Testis (tissue), 2 donors: ENCODE measurements at regions not wholly inside any gene's neighbourhood (a gene's known extent, or its start where the extent isn't known, plus 50 kb on each side); places are given as distances from the start of the nearest gene placed in this dataset.
A peak's percentile ranks its signal among the peaks of the same experiment; 100 is the strongest.

ENCODE experiments used
- DNase-seq: peaks from one replicate; pipeline ENCODE4 v3.0.0-alpha.2; 2019
- H3K27ac ChIP-seq, 2 donors: fragments of 200-600 bp; sonication (generic); one replicate each; pipeline ENCODE4 v1.5.1; 2019
- H3K27me3 ChIP-seq: fragments of 200-600 bp; sonication (generic); one replicate; pipeline ENCODE4 v1.5.1; 2019
- H3K36me3 ChIP-seq: fragments of 200-600 bp; sonication (generic); one replicate; pipeline ENCODE4 v1.5.1; 2017; ENCODE audit warnings: low read depth; ENCODE audit errors: missing control alignments
- H3K4me1 ChIP-seq: fragments of 200-600 bp; sonication (generic); one replicate; pipeline ENCODE4 v1.5.1; 2019
- H3K4me3 ChIP-seq, 2 donors: fragments of 200-600 bp; sonication (generic); one replicate each; pipeline ENCODE4 v1.5.1; 2017 to 2019
- H3K9me3 ChIP-seq: fragments of 200-600 bp; sonication (generic); one replicate; pipeline ENCODE4 v1.5.1; 2017
- POLR2A ChIP-seq: fragments of 450-650 bp; IDR thresholded peaks from one replicate; pipeline ENCODE4 v1.6.1; 2017; ENCODE audit warnings: antibody characterized with exemption, mild to moderate bottlenecking, moderate library complexity
- WGBS, 2 donors: methylation state at CpG; one replicate each; pipeline ENCODE4 v1.1.5; 2018; 5-methylcytosine and 5-hydroxymethylcytosine counted together
- intact Hi-C: fragments of 100-400 bp; cut with DNase I; formaldehyde crosslinking; loops from one replicate; pipeline ENCODE4 v1.15.1; 2023; ENCODE audit warnings: low total_unique reads
- TF ChIP-seq, protein P1 (sequence below), 3 experiments: fragments of 450-650 bp in 2 of 3; fragments of 200-600 bp in 1 of 3; sonication (generic) in 1 of 3; IDR thresholded peaks; one replicate each; pipeline ENCODE4 v1.5.1; 2016 to 2019; ENCODE audit warnings: antibody characterized with exemption in 3 of 3, mild to moderate bottlenecking in 2 of 3, moderate library complexity in 1 of 3

DNA sequence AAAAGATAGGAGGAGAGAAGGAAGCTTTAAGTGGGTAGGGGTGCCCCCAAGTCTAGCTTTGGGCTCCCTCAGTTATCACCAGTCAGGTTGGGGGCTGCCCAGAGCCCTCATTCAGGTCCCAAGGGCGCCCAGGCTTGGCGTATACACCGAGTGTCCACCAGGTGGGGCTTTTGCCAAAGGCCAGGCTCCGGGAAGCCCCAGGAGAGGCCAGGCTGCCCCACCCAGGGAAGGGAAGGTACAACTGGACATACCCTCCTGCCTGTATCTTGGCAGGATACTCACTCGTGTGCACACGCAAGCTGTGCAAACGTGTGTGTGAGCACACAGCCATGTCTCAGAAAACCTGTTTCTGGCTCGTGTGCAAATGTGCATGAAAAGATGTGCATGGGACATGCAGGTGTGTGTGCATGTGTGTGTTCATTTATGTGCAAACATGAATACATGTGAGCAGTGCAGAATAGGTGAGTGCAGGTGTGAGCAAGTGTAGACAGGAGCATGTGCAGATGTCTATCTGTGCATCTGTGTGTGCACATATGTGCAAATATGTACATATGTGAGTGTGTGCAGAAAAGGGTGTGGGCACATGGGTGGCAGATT, 103.9 kb upstream of the MYL2 start:
- Histone ChIP-seq H3K36me3 (no peaks in the 10 kb centered on the region), H3K27me3 (no peaks in the 10 kb centered on the region), H3K4me3 (no peak overlapping the region), H3K4me1 (no peaks in the 10 kb centered on the region), H3K27ac (no peak overlapping the region), H3K9me3 (no peaks in the 10 kb centered on the region)
- peak; percentile 75 for DNase-seq
- intact Hi-C loops: loop anchor here (10.0 kb wide), 1 partner anchor 270 kb away; no protein-coding TSS in a partner anchor
- 23 to 35% methylated on average over 4 to 8 of the region's 8 CpGs for WGBS, 2 donors
- no peak for TF ChIP-seq POLR2A
- TF ChIP-seq, protein P1, sequence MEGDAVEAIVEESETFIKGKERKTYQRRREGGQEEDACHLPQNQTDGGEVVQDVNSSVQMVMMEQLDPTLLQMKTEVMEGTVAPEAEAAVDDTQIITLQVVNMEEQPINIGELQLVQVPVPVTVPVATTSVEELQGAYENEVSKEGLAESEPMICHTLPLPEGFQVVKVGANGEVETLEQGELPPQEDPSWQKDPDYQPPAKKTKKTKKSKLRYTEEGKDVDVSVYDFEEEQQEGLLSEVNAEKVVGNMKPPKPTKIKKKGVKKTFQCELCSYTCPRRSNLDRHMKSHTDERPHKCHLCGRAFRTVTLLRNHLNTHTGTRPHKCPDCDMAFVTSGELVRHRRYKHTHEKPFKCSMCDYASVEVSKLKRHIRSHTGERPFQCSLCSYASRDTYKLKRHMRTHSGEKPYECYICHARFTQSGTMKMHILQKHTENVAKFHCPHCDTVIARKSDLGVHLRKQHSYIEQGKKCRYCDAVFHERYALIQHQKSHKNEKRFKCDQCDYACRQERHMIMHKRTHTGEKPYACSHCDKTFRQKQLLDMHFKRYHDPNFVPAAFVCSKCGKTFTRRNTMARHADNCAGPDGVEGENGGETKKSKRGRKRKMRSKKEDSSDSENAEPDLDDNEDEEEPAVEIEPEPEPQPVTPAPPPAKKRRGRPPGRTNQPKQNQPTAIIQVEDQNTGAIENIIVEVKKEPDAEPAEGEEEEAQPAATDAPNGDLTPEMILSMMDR (IDR thresholded peaks at IDR 0.05): peak; percentile 55 to 65 (median 60)

DNA sequence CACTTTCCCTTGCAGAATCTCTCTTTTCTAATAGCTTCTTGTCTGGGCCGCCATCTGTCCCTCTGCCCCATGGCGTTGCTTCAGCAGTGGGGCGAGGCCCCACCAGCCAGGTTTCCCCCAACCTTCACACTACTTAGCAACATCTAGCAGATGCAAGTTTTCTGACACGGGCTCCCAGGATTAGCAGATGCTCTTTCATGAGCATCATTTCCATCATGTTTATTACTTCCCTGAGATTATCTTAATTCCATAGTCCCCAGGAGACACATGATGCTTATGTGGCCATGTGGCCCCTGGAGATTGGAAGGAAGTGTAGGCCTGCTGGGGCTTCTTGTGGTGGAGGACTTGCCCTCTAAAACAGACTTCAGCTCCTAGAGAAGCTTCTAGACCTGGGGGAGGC, 102.0 kb upstream of the MYL2 start:
- TF ChIP-seq, protein P1 (IDR thresholded peaks at IDR 0.05): no peak
- no peak for TF ChIP-seq POLR2A
- Histone ChIP-seq H3K36me3 (no peaks in the 10 kb centered on the region), H3K27ac (no peak overlapping the region), H3K9me3 (no peaks in the 10 kb centered on the region), H3K27me3 (no peaks in the 10 kb centered on the region), H3K4me1 (no peaks in the 10 kb centered on the region), H3K4me3 (no peak overlapping the region)
- intact Hi-C loops: loop anchor here (10.0 kb wide), 1 partner anchor 272 kb away; no protein-coding TSS in a partner anchor
- WGBS, 2 donors: 90 to 91% methylated on average over 4 of the region's 4 CpGs
- DNase-seq: no peak

DNA sequence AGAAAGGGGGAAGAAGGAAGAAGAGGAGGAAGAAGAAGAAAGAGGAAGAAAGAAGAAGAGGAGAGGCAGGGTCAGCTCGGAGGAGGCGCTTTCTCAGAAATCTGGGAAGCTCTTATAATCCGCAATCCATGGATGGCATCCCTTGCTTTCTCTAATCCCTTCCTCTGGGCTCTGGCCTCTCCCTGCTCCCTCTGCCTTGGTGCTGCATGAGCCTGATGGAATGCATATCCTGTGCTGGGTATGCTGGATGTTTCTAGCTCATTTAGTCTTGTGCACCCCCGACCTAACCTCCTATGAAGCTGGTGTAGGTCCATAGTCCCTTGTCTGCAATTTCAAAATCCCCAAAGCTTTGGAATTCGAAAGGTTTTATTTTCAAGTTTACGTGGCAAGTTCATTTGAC, 94.2 kb upstream of the MYL2 start:
- Histone ChIP-seq H3K27me3 (no peaks in the 10 kb centered on the region), H3K4me3 (no peak overlapping the region), H3K4me1 (no peaks in the 10 kb centered on the region), H3K9me3 (no peaks in the 10 kb centered on the region), H3K36me3 (no peaks in the 10 kb centered on the region), H3K27ac (no peak overlapping the region)
- intact Hi-C loops: no loop called here
- 88 to 89% methylated on average over 6 of the region's 6 CpGs for WGBS, 2 donors
- DNase-seq: no peak
- TF ChIP-seq, protein P1 (IDR thresholded peaks at IDR 0.05): no peak
- no peak for TF ChIP-seq POLR2A

DNA sequence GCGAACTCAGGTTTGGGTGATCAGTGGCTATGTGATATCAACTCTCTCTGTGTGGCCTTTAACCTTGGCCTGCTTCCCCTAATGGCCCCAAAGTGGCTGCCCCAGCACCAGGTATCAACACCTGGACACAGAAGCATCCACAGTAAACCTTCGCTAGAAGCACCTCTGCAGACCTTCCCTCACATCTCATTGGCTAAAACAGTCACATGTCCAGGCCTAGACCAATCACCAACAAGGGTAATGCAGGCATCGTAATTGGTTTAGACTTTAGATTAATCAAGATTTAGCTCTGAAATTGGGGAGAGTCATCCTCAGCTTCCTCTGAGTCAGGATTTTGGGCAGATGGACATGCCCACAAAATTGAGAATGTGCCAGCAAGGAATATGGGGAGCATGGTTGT, 92.5 kb upstream of the MYL2 start:
- Histone ChIP-seq H3K9me3 (no peaks in the 10 kb centered on the region), H3K27ac (no peak overlapping the region), H3K4me1 (no peaks in the 10 kb centered on the region), H3K27me3 (no peaks in the 10 kb centered on the region), H3K4me3 (no peak overlapping the region), H3K36me3 (no peaks in the 10 kb centered on the region)
- 53 to 75% methylated on average over 3 of the region's 3 CpGs for WGBS, 2 donors
- TF ChIP-seq, protein P1 (IDR thresholded peaks at IDR 0.05): no peak
- no peak for TF ChIP-seq POLR2A
- intact Hi-C loops: no loop called here
- DNase-seq: no peak

DNA sequence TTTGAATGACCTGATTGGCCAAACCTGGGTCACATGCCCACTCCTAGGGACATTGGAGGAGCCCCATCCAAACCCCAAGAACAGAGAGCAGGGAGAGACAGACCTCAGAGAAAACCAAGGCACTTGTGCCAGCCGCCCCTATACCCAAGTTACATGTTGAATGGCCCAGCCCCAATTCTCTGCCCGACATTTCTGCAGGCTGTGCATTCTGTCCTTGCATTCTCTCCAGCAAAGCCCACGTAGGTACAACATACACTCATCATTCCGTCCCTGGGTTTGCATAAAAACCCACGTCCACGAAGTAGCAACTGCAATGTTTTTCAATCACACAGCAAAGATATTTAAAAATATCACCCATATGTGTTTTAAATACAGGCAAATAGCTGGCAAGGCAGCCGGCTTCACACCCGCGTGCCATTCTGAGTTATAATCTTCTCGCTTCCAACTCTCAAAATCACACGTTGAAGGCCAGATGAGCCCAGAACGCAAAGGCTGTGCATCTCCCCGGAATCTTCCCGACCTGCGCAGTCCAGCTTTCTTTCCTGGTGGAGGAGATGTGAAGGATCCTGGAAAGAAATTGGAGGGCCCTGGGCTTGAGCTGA, 91.7 kb upstream of the MYL2 start:
- 75 to 77% methylated on average over 15 of the region's 15 CpGs for WGBS, 2 donors
- Histone ChIP-seq H3K27ac (no peak overlapping the region), H3K9me3 (no peaks in the 10 kb centered on the region), H3K36me3 (no peaks in the 10 kb centered on the region), H3K4me3 (no peak overlapping the region), H3K4me1 (no peaks in the 10 kb centered on the region), H3K27me3 (no peaks in the 10 kb centered on the region)
- intact Hi-C loops: no loop called here
- no peak for TF ChIP-seq POLR2A
- TF ChIP-seq, protein P1 (IDR thresholded peaks at IDR 0.05): no peak
- no peak for DNase-seq
